ENCODE measurements at regions not wholly inside any gene's neighbourhood (a gene's known extent, or its start where the extent isn't known, plus 50 kb on each side); places are given as distances from the start of the nearest gene placed in this dataset.

DNA sequence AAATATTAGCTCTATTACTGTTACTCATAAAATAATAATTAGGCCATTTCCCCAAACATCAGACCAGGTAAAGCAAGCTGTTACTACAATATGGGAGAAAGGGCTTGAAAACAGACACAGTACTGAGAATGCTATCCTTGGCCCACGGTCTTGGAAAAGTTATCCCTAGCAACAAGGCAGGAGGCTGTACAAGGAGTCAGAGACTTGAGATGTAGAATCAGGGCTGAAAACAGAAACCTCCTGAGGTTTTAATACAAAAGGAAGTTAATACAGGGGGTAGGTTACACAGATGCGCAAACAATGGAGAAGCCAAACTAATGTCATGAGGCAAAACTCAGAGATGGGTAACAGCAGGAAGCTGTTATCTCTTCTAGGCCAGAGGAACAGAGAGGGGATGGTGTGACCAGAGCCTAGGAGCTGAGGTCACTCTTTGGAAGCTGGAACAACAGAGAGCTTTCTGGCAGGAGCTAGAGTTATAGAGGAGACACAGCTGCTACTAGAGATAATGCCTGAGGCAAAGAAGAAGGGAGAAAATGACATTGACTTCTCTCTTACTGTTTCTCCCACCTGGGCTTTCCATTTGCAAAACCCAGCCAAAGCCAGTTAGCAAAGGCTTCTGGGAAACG lies 248.8 kb downstream of the SUDS3 start:
- Histone ChIP-seq H3K36me3 (ENCODE audit: insufficient read depth, low read length) (no peaks in the 10 kb centered on the region), H3K27ac (ENCODE audit: low read length) (no peak overlapping the region), H3K79me2 (replicated peaks; ENCODE audit: insufficient read depth, low read length) (no peaks in the 10 kb centered on the region), H3K4me3 (ENCODE audit: low read length) (no peak overlapping the region), H4K20me1 (ENCODE audit: insufficient read depth) (no peaks in the 10 kb centered on the region), H3K9me3 (ENCODE audit: low read length) (no peaks in the 10 kb centered on the region), H3F3A (ENCODE audit: insufficient read depth, low read length, poor library complexity, severe bottlenecking) (no peaks in the 10 kb centered on the region), H2AFZ (ENCODE audit: low read depth, low read length) (no peak overlapping the region), H3K9me2 (ENCODE audit: insufficient read depth, low read length) (no peaks in the 10 kb centered on the region), H3K9ac (ENCODE audit: low read length) (no peak overlapping the region), H3K27me3 (ENCODE audit: insufficient read depth, low read depth, low read length) (no peaks in the 10 kb centered on the region), H3K4me2 (ENCODE audit: low read length) (no peak overlapping the region)
- TF ChIP-seq TAF1 (IDR thresholded peaks at IDR 0.05; ENCODE audit: low read depth), result no peak
- no peak for TF ChIP-seq SMC3 (conservative IDR thresholded peaks at IDR 0.05; ENCODE audit: poor library complexity)
- TF ChIP-seq EP300 (conservative IDR thresholded peaks at IDR 0.05; ENCODE audit: poor library complexity, severe bottlenecking), result no peak
- no peak for TF ChIP-seq MXI1 (conservative IDR thresholded peaks at IDR 0.05; ENCODE audit: poor library complexity, severe bottlenecking)
- TF ChIP-seq, protein P1, sequence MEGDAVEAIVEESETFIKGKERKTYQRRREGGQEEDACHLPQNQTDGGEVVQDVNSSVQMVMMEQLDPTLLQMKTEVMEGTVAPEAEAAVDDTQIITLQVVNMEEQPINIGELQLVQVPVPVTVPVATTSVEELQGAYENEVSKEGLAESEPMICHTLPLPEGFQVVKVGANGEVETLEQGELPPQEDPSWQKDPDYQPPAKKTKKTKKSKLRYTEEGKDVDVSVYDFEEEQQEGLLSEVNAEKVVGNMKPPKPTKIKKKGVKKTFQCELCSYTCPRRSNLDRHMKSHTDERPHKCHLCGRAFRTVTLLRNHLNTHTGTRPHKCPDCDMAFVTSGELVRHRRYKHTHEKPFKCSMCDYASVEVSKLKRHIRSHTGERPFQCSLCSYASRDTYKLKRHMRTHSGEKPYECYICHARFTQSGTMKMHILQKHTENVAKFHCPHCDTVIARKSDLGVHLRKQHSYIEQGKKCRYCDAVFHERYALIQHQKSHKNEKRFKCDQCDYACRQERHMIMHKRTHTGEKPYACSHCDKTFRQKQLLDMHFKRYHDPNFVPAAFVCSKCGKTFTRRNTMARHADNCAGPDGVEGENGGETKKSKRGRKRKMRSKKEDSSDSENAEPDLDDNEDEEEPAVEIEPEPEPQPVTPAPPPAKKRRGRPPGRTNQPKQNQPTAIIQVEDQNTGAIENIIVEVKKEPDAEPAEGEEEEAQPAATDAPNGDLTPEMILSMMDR (IDR thresholded peaks at IDR 0.05; ENCODE audit: poor library complexity, severe bottlenecking), result no peak
- no peak for TF ChIP-seq EZH2 (IDR thresholded peaks at IDR 0.05; ENCODE audit: borderline replicate concordance, insufficient read depth, low read length, poor library complexity, severe bottlenecking)
- TF ChIP-seq RAD21 (conservative IDR thresholded peaks at IDR 0.05), result no peak
- TF ChIP-seq, protein P2, sequence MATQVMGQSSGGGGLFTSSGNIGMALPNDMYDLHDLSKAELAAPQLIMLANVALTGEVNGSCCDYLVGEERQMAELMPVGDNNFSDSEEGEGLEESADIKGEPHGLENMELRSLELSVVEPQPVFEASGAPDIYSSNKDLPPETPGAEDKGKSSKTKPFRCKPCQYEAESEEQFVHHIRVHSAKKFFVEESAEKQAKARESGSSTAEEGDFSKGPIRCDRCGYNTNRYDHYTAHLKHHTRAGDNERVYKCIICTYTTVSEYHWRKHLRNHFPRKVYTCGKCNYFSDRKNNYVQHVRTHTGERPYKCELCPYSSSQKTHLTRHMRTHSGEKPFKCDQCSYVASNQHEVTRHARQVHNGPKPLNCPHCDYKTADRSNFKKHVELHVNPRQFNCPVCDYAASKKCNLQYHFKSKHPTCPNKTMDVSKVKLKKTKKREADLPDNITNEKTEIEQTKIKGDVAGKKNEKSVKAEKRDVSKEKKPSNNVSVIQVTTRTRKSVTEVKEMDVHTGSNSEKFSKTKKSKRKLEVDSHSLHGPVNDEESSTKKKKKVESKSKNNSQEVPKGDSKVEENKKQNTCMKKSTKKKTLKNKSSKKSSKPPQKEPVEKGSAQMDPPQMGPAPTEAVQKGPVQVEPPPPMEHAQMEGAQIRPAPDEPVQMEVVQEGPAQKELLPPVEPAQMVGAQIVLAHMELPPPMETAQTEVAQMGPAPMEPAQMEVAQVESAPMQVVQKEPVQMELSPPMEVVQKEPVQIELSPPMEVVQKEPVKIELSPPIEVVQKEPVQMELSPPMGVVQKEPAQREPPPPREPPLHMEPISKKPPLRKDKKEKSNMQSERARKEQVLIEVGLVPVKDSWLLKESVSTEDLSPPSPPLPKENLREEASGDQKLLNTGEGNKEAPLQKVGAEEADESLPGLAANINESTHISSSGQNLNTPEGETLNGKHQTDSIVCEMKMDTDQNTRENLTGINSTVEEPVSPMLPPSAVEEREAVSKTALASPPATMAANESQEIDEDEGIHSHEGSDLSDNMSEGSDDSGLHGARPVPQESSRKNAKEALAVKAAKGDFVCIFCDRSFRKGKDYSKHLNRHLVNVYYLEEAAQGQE (IDR thresholded peaks at IDR 0.05; ENCODE audit: borderline replicate concordance), result no peak
- no peak for TF ChIP-seq POLR2AphosphoS5 (IDR thresholded peaks at IDR 0.05)

DNA sequence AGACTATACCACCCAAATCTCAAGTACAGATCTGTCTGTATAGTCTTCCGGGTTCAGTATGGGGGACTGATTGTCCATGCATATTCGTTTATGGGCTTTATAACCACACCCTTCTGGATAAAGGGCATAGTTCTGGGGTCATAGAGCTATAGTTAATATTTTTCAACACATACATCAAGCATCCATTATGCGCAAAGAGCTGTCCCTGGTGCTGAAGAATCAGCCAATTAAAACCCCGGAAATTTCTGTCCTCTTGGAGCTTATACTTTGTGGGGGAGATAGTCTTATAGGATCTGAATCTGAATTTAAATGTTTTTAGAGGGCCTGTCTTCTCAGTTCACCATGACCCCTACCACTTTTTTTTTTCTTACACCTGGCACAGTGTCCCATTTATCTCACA lies 256.7 kb downstream of the SUDS3 start:
- H3K4me2 ChIP-seq (ENCODE audit: low read length), result no peak overlapping the region
- no peaks in the 10 kb centered on the region for H3K79me2 ChIP-seq (replicated peaks; ENCODE audit: insufficient read depth, low read length)
- H3K27me3 ChIP-seq (ENCODE audit: insufficient read depth, low read depth, low read length), result no peaks in the 10 kb centered on the region
- no peaks in the 10 kb centered on the region for H3K9me2 ChIP-seq (ENCODE audit: insufficient read depth, low read length)
- TF ChIP-seq, protein P1 (IDR thresholded peaks at IDR 0.05; ENCODE audit: poor library complexity, severe bottlenecking), result no peak
- TF ChIP-seq EP300 (conservative IDR thresholded peaks at IDR 0.05; ENCODE audit: poor library complexity, severe bottlenecking) (no peak), SMC3 (conservative IDR thresholded peaks at IDR 0.05; ENCODE audit: poor library complexity) (no peak), RAD21 (conservative IDR thresholded peaks at IDR 0.05) (no peak), EZH2 (IDR thresholded peaks at IDR 0.05; ENCODE audit: borderline replicate concordance, insufficient read depth, low read length, poor library complexity, severe bottlenecking) (no peak), POLR2AphosphoS5 (IDR thresholded peaks at IDR 0.05) (no peak), MXI1 (conservative IDR thresholded peaks at IDR 0.05; ENCODE audit: poor library complexity, severe bottlenecking) (no peak), TAF1 (IDR thresholded peaks at IDR 0.05; ENCODE audit: low read depth) (no peak)
- TF ChIP-seq, protein P2 (IDR thresholded peaks at IDR 0.05; ENCODE audit: borderline replicate concordance), result no peak
- H3K36me3 ChIP-seq (ENCODE audit: insufficient read depth, low read length), result no peaks in the 10 kb centered on the region
- no peaks in the 10 kb centered on the region for H3F3A ChIP-seq (ENCODE audit: insufficient read depth, low read length, poor library complexity, severe bottlenecking)
- no peak overlapping the region for H3K9ac ChIP-seq (ENCODE audit: low read length)
- no peaks in the 10 kb centered on the region for H4K20me1 ChIP-seq (ENCODE audit: insufficient read depth)
- no peak overlapping the region for H3K27ac ChIP-seq (ENCODE audit: low read length)
- no peaks in the 10 kb centered on the region for H3K9me3 ChIP-seq (ENCODE audit: low read length)
- no peak overlapping the region for H2AFZ ChIP-seq (ENCODE audit: low read depth, low read length)
- no peak overlapping the region for H3K4me3 ChIP-seq (ENCODE audit: low read length)
